ENCODE measurements at regions not wholly inside any gene's neighbourhood (a gene's known extent, or its start where the extent isn't known, plus 50 kb on each side); places are given as distances from the start of the nearest gene placed in this dataset.

- DNase-seq (ENCODE audit: low read depth): no peak
Measured at GRCh38 chr18:45227001-45227742, 388.1 kb upstream of the SLC14A2 start.

GRCh38 chr18:45228796-45229388 lies 386.4 kb upstream of the SLC14A2 start:
- no peak for DNase-seq (ENCODE audit: low read depth)

GRCh38 chr18:45231617-45232016 lies 383.7 kb upstream of the SLC14A2 start:
- no peak for DNase-seq (ENCODE audit: low read depth)

GRCh38 chr18:45232061-45232460 lies 383.2 kb upstream of the SLC14A2 start:
- DNase-seq (ENCODE audit: low read depth): no peak

- DNase-seq (ENCODE audit: low read depth): no peak
Measured at GRCh38 chr18:45236676-45237075, 378.6 kb upstream of the SLC14A2 start.

- DNase-seq (ENCODE audit: low read depth): no peak
Measured at GRCh38 chr18:45237343-45238098, 377.8 kb upstream of the SLC14A2 start.

GRCh38 chr18:45241271-45241670 lies 374.0 kb upstream of the SLC14A2 start:
- no peak for DNase-seq (ENCODE audit: low read depth)

- no peak for DNase-seq (ENCODE audit: low read depth)
Measured at GRCh38 chr18:45241982-45242565, 373.2 kb upstream of the SLC14A2 start.

- no peak for DNase-seq (ENCODE audit: low read depth)
Measured at GRCh38 chr18:45243340-45244110, 371.8 kb upstream of the SLC14A2 start.

- no peak for DNase-seq (ENCODE audit: low read depth)
Measured at GRCh38 chr18:45245091-45245511, 370.2 kb upstream of the SLC14A2 start.

- DNase-seq (ENCODE audit: low read depth): no peak
Measured at GRCh38 chr18:45248240-45248903, 366.9 kb upstream of the SLC14A2 start.

GRCh38 chr18:45249246-45249661 lies 366.0 kb upstream of the SLC14A2 start:
- DNase-seq (ENCODE audit: low read depth): no peak

- DNase-seq (ENCODE audit: low read depth): no peak
Measured at GRCh38 chr18:45250479-45250878, 364.8 kb upstream of the SLC14A2 start.

- DNase-seq (ENCODE audit: low read depth): no peak
Measured at GRCh38 chr18:45251236-45251635, 364.0 kb upstream of the SLC14A2 start.

- no peak for DNase-seq (ENCODE audit: low read depth)
Measured at GRCh38 chr18:45252474-45252873, 362.8 kb upstream of the SLC14A2 start.

GRCh38 chr18:45253056-45253565 lies 362.2 kb upstream of the SLC14A2 start:
- DNase-seq (ENCODE audit: low read depth): no peak

- DNase-seq (ENCODE audit: low read depth): no peak
Measured at GRCh38 chr18:45253973-45254708, 361.1 kb upstream of the SLC14A2 start.

GRCh38 chr18:45254709-45255082 lies 360.6 kb upstream of the SLC14A2 start:
- DNase-seq (ENCODE audit: low read depth): peak; percentile 52

GRCh38 chr18:45255197-45255890 lies 359.9 kb upstream of the SLC14A2 start:
- DNase-seq (ENCODE audit: low read depth): peak; percentile 75

- no peak for DNase-seq (ENCODE audit: low read depth)
Measured at GRCh38 chr18:45260125-45260524, 355.2 kb upstream of the SLC14A2 start.

All from fibroblast of the conjunctiva (primary cell).